Nephron progenitor cell (in vitro differentiated cells): ENCODE measurements at regions not wholly inside any gene's neighbourhood (a gene's known extent, or its start where the extent isn't known, plus 50 kb on each side); places are given as distances from the start of the nearest gene placed in this dataset.

Source experiments
- DNase-seq: peaks from one replicate; pipeline ENCODE4 v3.0.0; 2021
- H3K27ac Mint-ChIP-seq: 2 replicates; pipeline ENCODE4 v1.8.0; 2021; ENCODE audit warnings: mild to moderate bottlenecking, moderate library complexity, mixed read lengths
- H3K27me3 Mint-ChIP-seq: 2 replicates; pipeline ENCODE4 v1.8.0; 2021; ENCODE audit warnings: mild to moderate bottlenecking, low read depth, mixed read lengths; ENCODE audit not compliant: poor library complexity
- H3K36me3 Mint-ChIP-seq: 2 replicates; pipeline ENCODE4 v1.8.0; 2021; ENCODE audit warnings: low read depth, mixed read lengths
- H3K4me1 Mint-ChIP-seq: 2 replicates; pipeline ENCODE4 v1.8.0; 2021; ENCODE audit warnings: mixed read lengths
- H3K4me3 Mint-ChIP-seq: 2 replicates; pipeline ENCODE4 v1.8.0; 2021; ENCODE audit warnings: mild to moderate bottlenecking, moderate library complexity, mixed read lengths
- H3K9me3 Mint-ChIP-seq: 2 replicates; pipeline ENCODE4 v1.8.0; 2021; ENCODE audit warnings: mild to moderate bottlenecking, moderate library complexity, mixed read lengths
- TF ChIP-seq, protein P1 (sequence below): fragments of 200-600 bp; sonication (generic); IDR thresholded peaks from 2 replicates; pipeline ENCODE4 v1.5.0; 2021; ENCODE audit warnings: antibody characterized with exemption

DNA sequence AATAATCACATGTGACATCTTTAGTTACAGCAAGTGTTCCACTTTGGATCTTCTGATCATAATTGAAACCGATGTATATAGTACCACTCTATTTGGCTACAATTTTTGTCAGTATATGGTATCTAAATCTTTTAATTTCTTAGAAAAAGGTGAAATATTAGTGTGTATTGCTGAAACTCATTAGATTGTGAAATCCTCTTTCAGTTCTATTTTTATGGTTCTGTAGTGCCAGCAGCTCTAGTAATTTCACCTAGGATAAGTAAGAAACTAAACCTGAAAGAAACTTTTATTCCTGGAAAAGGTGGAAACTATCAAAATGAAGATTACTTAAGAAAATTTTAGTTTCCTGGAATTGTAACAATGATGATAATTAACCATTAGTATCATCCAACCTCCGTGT lies 370.9 kb downstream of the NNT start:
- no peak overlapping the region for H3K4me3 Mint-ChIP-seq
- no peaks in the 10 kb centered on the region for H3K4me1 Mint-ChIP-seq
- TF ChIP-seq, protein P1, sequence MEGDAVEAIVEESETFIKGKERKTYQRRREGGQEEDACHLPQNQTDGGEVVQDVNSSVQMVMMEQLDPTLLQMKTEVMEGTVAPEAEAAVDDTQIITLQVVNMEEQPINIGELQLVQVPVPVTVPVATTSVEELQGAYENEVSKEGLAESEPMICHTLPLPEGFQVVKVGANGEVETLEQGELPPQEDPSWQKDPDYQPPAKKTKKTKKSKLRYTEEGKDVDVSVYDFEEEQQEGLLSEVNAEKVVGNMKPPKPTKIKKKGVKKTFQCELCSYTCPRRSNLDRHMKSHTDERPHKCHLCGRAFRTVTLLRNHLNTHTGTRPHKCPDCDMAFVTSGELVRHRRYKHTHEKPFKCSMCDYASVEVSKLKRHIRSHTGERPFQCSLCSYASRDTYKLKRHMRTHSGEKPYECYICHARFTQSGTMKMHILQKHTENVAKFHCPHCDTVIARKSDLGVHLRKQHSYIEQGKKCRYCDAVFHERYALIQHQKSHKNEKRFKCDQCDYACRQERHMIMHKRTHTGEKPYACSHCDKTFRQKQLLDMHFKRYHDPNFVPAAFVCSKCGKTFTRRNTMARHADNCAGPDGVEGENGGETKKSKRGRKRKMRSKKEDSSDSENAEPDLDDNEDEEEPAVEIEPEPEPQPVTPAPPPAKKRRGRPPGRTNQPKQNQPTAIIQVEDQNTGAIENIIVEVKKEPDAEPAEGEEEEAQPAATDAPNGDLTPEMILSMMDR: no peak
- DNase-seq: no peak
- no peaks in the 10 kb centered on the region for H3K36me3 Mint-ChIP-seq
- H3K9me3 Mint-ChIP-seq: peaks cover 20% of the 10 kb centered on the region
- no peak overlapping the region for H3K27ac Mint-ChIP-seq
- H3K27me3 Mint-ChIP-seq: peaks cover 2% of the 10 kb centered on the region

- no peak for DNase-seq
- Mint-ChIP-seq H3K36me3 (no peaks in the 10 kb centered on the region), H3K9me3 (peaks cover 14% of the 10 kb centered on the region), H3K27ac (no peak overlapping the region), H3K27me3 (peaks cover 2% of the 10 kb centered on the region), H3K4me3 (no peak overlapping the region), H3K4me1 (no peaks in the 10 kb centered on the region)
- TF ChIP-seq, protein P1: no peak
These were observed 370.3 kb downstream of the NNT start for GRCh38 chr5:43973318-43973717.

DNA sequence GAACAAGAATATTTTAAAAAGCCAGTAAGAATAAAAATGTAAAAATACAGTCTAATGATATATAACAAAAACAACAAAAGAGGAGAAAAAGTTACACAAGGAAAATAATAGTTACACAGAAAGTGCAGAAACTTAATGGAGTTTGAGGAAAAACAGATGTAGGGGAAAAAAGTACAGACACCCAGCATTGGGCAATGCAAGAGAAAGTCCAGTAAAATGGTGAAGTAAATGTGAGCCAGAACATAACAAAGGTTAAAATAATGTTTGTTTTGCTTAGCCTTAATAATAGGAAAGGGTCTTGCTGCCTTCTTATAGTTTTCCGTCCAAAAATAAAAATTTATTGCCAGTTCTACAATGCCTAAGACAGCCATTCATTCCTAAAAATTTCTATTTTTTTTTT lies 364.2 kb downstream of the NNT start:
- Mint-ChIP-seq H3K4me3 (no peak overlapping the region), H3K4me1 (no peaks in the 10 kb centered on the region), H3K27me3 (peaks cover 5% of the 10 kb centered on the region), H3K27ac (no peak overlapping the region), H3K9me3 (peaks cover 3% of the 10 kb centered on the region), H3K36me3 (no peaks in the 10 kb centered on the region)
- TF ChIP-seq, protein P1: no peak
- no peak for DNase-seq

DNA sequence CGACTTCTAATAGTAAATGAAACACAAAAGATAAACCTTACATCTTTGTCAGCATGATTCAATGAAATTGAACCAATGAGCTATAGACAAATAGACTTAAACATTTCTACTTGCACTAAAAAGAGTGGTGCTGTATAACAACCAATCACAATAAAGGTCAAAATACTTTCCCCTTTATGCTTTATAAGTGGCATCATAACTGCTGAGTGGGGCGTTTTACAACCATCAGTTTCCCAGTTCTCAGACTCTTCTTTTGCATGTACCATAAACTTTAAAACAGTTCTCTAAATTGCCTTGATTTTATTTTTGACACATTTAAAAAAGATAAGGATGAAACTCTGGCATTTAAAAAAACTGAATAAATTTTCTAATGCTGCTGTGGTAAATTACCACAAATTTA lies 356.2 kb downstream of the NNT start:
- no peak for DNase-seq
- no peaks in the 10 kb centered on the region for H3K27me3 Mint-ChIP-seq
- H3K36me3 Mint-ChIP-seq: no peaks in the 10 kb centered on the region
- no peaks in the 10 kb centered on the region for H3K4me1 Mint-ChIP-seq
- no peak overlapping the region for H3K27ac Mint-ChIP-seq
- H3K4me3 Mint-ChIP-seq: no peak overlapping the region
- peaks cover 14% of the 10 kb centered on the region for H3K9me3 Mint-ChIP-seq
- TF ChIP-seq, protein P1: no peak

DNA sequence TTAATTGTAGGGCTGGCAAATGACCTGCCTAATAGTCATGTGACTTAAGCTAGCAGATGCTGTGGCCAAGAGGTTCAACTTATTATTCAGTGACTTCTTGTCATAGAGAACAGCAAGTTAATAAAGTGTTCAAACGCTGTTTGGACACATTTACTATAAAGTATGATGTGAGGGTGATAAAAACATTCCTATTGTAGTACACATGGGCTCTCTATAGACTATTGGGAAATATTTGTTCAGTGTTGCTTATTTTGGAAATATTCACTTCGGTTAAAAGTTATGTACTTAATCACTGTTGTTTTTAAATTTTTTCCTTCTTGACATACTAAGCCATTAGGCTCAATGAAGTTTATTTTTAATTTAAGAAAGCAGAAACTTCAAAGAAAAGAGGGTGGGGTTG lies 345.0 kb downstream of the NNT start:
- DNase-seq: no peak
- H3K4me3 Mint-ChIP-seq: no peak overlapping the region

GRCh38 chr5:43941806-43942205 lies 338.8 kb downstream of the NNT start:
- Mint-ChIP-seq H3K36me3 (no peaks in the 10 kb centered on the region), H3K9me3 (peaks cover 17% of the 10 kb centered on the region), H3K4me3 (no peak overlapping the region), H3K27me3 (no peaks in the 10 kb centered on the region), H3K4me1 (no peaks in the 10 kb centered on the region), H3K27ac (no peak overlapping the region)
- TF ChIP-seq, protein P1: no peak
- no peak for DNase-seq

More for the DNA sequence above, 345.0 kb downstream of the NNT start:
- Mint-ChIP-seq H3K36me3 (no peaks in the 10 kb centered on the region), H3K27ac (no peak overlapping the region), H3K4me1 (no peaks in the 10 kb centered on the region), H3K27me3 (no peaks in the 10 kb centered on the region), H3K9me3 (peaks cover 21% of the 10 kb centered on the region)
- TF ChIP-seq, protein P1: no peak
